ENCODE measurements at regions not wholly inside any gene's neighbourhood (a gene's known extent, or its start where the extent isn't known, plus 50 kb on each side); places are given as distances from the start of the nearest gene placed in this dataset.

DNA sequence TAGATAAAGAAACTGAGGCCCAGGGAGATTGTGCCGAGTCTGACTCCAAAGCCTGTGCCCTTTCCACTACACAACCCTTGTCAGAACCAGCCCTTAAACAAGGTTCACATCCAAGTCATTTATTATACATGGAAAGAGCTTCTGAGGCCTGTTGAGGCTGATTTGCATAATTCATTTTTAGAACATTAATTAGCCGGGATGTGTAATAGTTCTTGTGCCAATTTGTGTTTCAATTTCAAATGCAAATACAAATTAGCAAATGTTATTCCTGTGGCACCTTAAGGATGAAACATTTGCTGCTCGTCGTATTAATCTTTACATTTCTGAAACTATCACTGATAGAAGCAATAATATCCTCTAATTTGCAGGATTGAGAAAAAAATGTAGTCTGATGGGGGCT, 174.9 kb downstream of the MYCN start (continued):
- TF ChIP-seq SRF (IDR thresholded peaks at IDR 0.05; ENCODE audit: low read depth, low read length) = no peak

Measured in H1 (cell line).